Skeletal muscle tissue (tissue), 3 donors: ENCODE measurements at regions not wholly inside any gene's neighbourhood (a gene's known extent, or its start where the extent isn't known, plus 50 kb on each side); places are given as distances from the start of the nearest gene placed in this dataset.
"Not testable (repeated sequence)": the region's sequence is repeated elsewhere in the genome, so short reads cannot be mapped to it uniquely, and the experiment has no call there.

Experiments
- H3K27ac ChIP-seq: one replicate; pipeline ENCODE4 v1.7.0; 2013; ENCODE audit warnings: mild to moderate bottlenecking, low read depth, low read length, inconsistent platforms
- H3K27me3 ChIP-seq, 3 donors: one replicate each; pipeline ENCODE4 v1.7.0; 2013; ENCODE audit warnings: low read length in 3 of 3; ENCODE audit not compliant: control insufficient read depth in 3 of 3, insufficient read depth in 3 of 3
- H3K36me3 ChIP-seq, 3 donors: one replicate each; pipeline ENCODE4 v1.7.0; 2013; ENCODE audit warnings: low read length in 3 of 3; ENCODE audit not compliant: control insufficient read depth in 3 of 3, insufficient read depth in 3 of 3
- H3K4me1 ChIP-seq, 3 donors: one replicate each; pipeline ENCODE4 v1.7.0; 2013; ENCODE audit warnings: low read length in 3 of 3, mild to moderate bottlenecking in 3 of 3; ENCODE audit not compliant: control insufficient read depth in 3 of 3, insufficient read depth in 3 of 3
- H3K4me3 ChIP-seq, 3 donors: one replicate each; pipeline ENCODE4 v1.7.0; 2013; ENCODE audit warnings: low read length in 3 of 3
- H3K9ac ChIP-seq, 3 donors: one replicate each; pipeline ENCODE4 v1.7.0; 2013; ENCODE audit warnings: low read length in 3 of 3, mild to moderate bottlenecking in 3 of 3, moderate library complexity in 2 of 3, low read depth in 1 of 3
- H3K9me3 ChIP-seq, 3 donors: one replicate each; pipeline ENCODE4 v1.7.0; 2013; ENCODE audit warnings: low read length in 3 of 3; ENCODE audit not compliant: control insufficient read depth in 3 of 3
- donor health status: Osteomylitis.

DNA sequence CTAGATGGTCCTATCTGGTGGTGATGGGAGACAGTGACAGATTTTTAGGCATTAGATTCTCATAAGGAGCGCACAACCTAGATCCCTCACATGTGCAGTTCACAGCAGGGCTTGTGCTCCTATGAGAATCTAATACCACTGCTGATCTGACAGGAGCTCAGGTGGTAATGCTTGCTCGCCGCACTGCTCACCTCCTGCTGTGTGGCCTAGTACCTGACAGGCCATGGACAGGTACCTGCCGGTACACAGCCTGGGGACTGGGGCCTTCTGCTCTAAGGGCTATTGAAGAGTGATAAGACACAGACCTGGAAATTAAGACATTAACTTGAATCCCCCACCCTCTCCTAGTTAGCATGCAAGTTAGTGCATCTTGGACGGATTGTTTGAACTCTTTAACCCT is 64.4 kb downstream of the KLRB1 start:
- H3K9ac ChIP-seq, H3K27ac ChIP-seq, H3K36me3 ChIP-seq, H3K27me3 ChIP-seq, H3K4me1 ChIP-seq, H3K9me3 ChIP-seq, H3K4me3 ChIP-seq: not testable (repeated sequence)

DNA sequence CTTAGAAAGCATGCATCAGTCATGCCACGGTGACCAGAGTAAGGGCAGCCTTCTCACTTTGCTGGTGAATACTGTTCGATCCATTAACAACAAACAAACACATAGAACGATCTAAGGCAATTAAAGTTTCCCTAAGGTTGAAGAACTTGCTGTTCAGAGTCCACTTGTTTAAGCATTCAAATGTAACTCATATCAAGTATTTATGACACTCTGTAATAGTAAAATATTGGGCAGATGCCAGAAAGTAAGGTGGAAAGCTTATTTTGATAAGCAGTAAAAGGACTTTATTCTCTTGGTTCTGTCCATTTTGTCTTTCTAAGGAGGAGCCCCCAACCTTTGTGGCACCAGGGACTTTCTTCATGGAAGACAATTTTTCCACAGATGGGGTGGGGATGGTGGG is 64.9 kb downstream of the KLRB1 start:
- H3K27me3 ChIP-seq, H3K27ac ChIP-seq, H3K4me3 ChIP-seq, H3K9me3 ChIP-seq, H3K36me3 ChIP-seq, H3K9ac ChIP-seq, H3K4me1 ChIP-seq: not testable (repeated sequence)

DNA sequence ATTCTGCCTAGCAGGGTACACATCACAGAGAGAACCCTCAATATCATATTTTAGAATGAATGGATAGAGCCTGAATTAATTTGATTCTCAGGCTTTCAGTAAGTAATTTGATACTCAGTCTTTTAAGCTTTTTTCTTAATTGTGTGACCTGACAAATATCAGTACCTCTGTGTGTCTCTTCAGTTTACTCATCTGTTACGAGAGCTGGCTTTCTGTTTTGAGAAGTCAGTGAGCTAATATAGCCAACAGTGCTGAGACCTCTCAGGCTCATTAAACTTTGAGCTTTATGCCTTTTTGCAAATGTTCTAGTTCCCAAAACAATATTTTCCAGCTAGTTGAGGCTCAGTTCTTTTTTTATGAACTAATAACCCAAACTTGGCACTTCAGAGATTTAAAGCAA is 91.8 kb downstream of the KLRB1 start:
- H3K36me3 ChIP-seq, H3K27ac ChIP-seq, H3K4me3 ChIP-seq, H3K4me1 ChIP-seq, H3K9ac ChIP-seq, H3K27me3 ChIP-seq, H3K9me3 ChIP-seq: not testable (repeated sequence)

DNA sequence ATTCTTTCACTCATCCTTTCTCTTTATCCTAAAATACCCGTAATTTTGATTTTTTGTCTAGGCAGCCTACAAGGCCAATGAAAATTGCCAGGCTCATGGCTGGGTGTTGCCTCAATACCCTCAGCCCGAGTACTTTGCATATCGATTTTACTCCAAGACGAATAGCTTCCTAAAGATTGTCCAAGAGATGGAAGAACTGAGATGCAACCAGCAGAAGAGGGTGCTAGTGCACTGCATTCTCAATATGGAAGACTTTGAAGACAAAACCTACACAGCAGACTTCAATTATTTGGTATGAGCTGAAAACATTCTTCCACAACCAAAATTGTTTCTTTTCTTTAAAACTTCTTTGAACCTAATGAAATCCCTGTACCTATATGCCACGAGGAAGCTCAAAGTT is 95.0 kb downstream of the KLRB1 start:
- not testable (repeated sequence) for H3K36me3 ChIP-seq, H3K4me3 ChIP-seq, H3K4me1 ChIP-seq, H3K27ac ChIP-seq, H3K9ac ChIP-seq, H3K27me3 ChIP-seq, H3K9me3 ChIP-seq

DNA sequence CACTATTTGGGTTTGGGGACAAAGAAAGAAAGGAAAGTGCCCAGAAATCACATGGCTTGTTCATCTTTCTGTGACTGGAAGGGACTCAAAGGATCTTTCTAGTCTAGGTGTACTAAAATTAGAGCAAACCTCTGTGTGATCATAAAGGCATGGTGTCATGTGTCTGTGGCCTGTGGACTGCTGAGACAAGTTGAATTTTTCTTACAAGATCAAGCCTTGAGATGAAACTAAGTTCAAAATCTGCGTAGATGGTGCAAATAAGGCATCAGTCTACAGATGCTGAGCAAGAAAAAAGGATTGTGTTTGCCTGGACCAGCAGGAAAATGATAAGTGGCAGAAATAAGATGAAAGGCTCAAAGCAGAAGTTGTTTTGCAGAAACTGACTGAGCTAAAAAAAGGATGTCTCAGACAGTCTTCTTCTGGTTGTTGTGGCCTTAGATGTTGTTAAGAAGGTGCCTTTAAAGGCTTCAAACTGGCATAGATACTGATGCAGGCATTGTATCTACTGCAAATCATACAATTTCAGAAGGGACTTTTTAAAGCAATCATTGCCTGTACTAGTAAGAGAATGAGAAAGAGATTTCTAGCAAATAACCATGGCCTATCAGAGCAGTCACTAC is 97.2 kb downstream of the KLRB1 start:
- not testable (repeated sequence) for H3K9ac ChIP-seq, H3K27ac ChIP-seq, H3K4me1 ChIP-seq, H3K27me3 ChIP-seq, H3K4me3 ChIP-seq, H3K36me3 ChIP-seq, H3K9me3 ChIP-seq

DNA sequence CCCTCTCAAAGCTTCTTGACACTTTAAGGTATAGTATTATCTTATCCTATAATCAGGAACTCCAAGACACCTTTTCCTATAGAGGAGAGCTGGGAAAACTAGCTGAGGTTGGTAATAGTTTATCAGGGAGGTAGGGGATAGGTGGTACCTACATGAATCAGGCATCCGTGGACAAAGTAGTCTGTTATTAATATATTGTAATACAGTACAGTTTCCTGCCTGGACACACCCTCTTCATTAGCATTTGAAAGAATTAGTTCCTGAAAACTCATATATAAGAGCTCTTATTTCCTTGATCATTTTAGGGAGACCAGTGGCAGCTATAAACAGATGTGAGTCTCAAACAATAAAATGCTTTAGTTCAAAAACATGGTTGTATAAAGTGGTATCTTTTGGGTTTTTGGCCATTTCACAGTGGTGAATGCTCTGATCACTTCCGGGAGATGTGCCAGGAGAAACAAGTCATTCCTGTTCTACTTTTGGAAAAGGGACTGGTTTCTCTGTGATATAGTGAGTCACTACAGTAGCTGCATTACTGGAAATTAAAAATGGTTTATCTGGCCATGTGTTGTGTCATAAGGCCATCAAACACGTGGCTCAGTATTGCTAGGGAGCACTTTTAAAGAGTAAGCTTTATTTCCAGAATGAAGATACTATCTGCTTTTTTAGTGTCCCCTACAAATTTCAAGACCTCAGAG is 98.1 kb downstream of the KLRB1 start:
- H3K4me3 ChIP-seq = no peak overlapping the region
- H3K9me3 ChIP-seq = no peaks in the 10 kb centered on the region
- no peaks in the 10 kb centered on the region for H3K36me3 ChIP-seq
- no peaks in the 10 kb centered on the region for H3K4me1 ChIP-seq
- no peaks in the 10 kb centered on the region for H3K27me3 ChIP-seq
- H3K27ac ChIP-seq = no peak overlapping the region
- H3K9ac ChIP-seq = no peak overlapping the region

DNA sequence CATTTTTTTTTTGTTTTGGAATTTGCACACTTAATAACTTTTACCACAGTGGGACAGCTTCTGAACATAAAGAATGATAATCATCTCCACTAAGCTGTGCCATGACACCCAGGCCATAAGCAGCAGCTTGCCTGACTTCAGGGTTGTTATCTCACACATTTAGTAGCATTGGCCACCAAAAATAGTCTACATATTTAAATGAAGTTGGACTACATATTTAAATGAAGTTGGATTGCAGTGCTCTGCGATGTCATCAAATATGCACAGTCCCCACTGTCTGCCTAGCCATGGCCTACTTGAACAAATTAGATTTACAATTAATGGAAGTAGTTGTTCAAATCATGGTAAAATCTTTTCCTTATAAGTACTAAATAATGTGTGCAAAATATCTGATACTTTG is 101.0 kb downstream of the KLRB1 start:
- Histone ChIP-seq H3K27me3 (no peaks in the 10 kb centered on the region), H3K36me3 (no peaks in the 10 kb centered on the region), H3K9ac (no peak overlapping the region), H3K4me1 (no peaks in the 10 kb centered on the region), H3K4me3 (no peak overlapping the region), H3K27ac (no peak overlapping the region), H3K9me3 (no peaks in the 10 kb centered on the region)

DNA sequence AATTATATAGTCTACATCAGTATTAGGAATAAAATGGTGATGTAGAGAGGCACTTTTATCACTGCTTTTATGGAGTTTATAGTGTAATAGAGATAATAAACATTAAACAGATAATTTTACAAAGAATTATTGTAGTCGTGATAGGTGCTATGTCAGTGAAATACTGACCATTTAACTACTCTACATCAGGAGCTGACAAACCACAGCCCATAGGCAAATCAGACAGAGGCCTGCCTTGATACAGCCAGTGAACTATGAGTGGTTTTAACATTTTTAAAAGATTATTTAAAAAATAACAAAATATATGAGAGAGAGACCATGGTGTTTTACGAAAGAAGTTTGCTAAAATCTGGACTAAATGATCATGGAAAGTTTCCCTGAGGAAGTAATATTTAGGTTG is 104.3 kb downstream of the KLRB1 start:
- H3K4me1 ChIP-seq, H3K9me3 ChIP-seq, H3K27ac ChIP-seq, H3K4me3 ChIP-seq, H3K9ac ChIP-seq, H3K27me3 ChIP-seq, H3K36me3 ChIP-seq: not testable (repeated sequence)

DNA sequence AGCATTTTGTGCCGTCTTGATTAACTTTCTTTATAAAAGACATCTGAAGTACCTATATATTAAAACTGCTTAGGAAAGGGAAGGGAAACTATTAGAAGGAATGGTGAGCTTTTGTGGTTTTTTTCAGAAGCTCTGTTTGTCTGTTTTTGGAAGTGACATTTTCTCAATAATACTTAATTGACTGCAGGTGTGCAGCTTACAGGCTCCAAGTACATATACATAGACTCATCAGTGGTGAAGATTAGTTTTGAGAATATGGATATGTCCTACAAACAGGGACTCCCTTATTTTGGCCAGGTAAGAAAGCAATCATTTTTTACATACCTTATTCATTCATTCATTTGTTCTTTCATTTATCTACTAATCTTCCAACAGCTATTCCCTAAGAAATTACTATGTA is 104.9 kb downstream of the KLRB1 start:
- not testable (repeated sequence) for H3K9me3 ChIP-seq, H3K4me1 ChIP-seq, H3K4me3 ChIP-seq, H3K9ac ChIP-seq, H3K27ac ChIP-seq, H3K36me3 ChIP-seq, H3K27me3 ChIP-seq

DNA sequence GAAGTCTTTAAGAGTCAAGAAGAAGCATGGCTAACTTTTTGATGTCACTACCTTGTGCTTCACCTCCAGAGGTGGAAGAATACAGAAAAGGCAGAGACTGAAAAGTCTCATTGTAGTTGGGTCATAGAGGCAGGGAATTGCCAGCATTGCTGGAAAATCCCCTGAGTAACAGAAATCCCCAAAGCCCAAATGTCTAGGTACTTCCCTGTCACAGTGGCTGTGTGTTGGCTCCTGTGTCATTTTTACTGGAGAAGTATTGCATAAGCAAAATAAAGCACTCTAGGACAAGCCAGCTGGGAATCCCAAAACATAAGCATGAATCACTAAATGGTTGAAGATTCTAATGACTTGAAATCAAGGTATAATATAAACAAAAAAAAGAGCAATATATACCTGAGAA is 114.4 kb downstream of the KLRB1 start:
- not testable (repeated sequence) for H3K27me3 ChIP-seq, H3K4me3 ChIP-seq, H3K36me3 ChIP-seq, H3K4me1 ChIP-seq, H3K9ac ChIP-seq, H3K9me3 ChIP-seq, H3K27ac ChIP-seq

DNA sequence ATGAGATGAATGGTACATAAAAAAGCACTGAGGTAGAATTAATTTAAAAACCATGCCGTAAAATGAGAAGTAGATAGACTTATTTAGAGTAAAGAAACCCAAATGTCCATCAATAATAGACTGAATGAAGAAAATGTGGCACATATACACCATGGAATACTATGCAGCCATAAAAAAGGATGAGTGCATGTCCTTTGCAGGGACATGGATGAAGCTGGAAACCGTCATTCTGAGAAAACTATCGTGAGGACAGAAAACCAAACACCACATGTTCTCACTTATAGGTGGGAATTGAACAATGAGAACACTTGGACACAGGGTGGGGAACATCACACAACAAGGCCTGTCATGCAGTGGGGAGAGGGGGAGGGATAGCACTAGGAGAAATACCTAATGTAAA is 126.4 kb downstream of the KLRB1 start:
- not testable (repeated sequence) for H3K27me3 ChIP-seq, H3K4me1 ChIP-seq, H3K9ac ChIP-seq, H3K4me3 ChIP-seq, H3K36me3 ChIP-seq, H3K27ac ChIP-seq, H3K9me3 ChIP-seq
